Cerebellar nuclear complex (tissue), 1 donor: ENCODE measurements at regions not wholly inside any gene's neighbourhood (a gene's known extent, or its start where the extent isn't known, plus 50 kb on each side); places are given as distances from the start of the nearest gene placed in this dataset.
"Not testable (repeated sequence)": the region's sequence is repeated elsewhere in the genome, so short reads cannot be mapped to it uniquely, and the experiment has no call there.

Experiments
- DNase-seq, 2 experiments: peaks; one replicate each; lab custom pipeline; 2025; lab: John Stamatoyannopoulos, UW

- no peak for DNase-seq
Measured at GRCh38 chr5:24264547-24264946, 380.2 kb downstream of the CDH10 start.

- no peak for DNase-seq
Measured at GRCh38 chr5:24265306-24265705, 379.5 kb downstream of the CDH10 start.

- DNase-seq: no peak
Measured at GRCh38 chr5:24268482-24269056, 376.2 kb downstream of the CDH10 start.

GRCh38 chr5:24271702-24272118, 373.1 kb downstream of the CDH10 start:
- DNase-seq: not testable (repeated sequence)

- DNase-seq: no peak
Measured at GRCh38 chr5:24272741-24273140, 372.0 kb downstream of the CDH10 start.

GRCh38 chr5:24280215-24280614, 364.6 kb downstream of the CDH10 start:
- no peak for DNase-seq

- no peak for DNase-seq
Measured at GRCh38 chr5:24281818-24282217, 363.0 kb downstream of the CDH10 start.

- DNase-seq: no peak
Measured at GRCh38 chr5:24289582-24290335, 355.0 kb downstream of the CDH10 start.

- no peak for DNase-seq
Measured at GRCh38 chr5:24290536-24290935, 354.2 kb downstream of the CDH10 start.

- no peak for DNase-seq
Measured at GRCh38 chr5:24291916-24292315, 352.9 kb downstream of the CDH10 start.

- DNase-seq: no peak
Measured at GRCh38 chr5:24294333-24294732, 350.4 kb downstream of the CDH10 start.

- DNase-seq: no peak
Measured at GRCh38 chr5:24314106-24314505, 330.7 kb downstream of the CDH10 start.

- no peak for DNase-seq
Measured at GRCh38 chr5:24320643-24321042, 324.1 kb downstream of the CDH10 start.

- no peak for DNase-seq
Measured at GRCh38 chr5:24325306-24325832, 319.4 kb downstream of the CDH10 start.

- DNase-seq: no peak
Measured at GRCh38 chr5:24331531-24331930, 313.2 kb downstream of the CDH10 start.

GRCh38 chr5:24347158-24347557, 297.6 kb downstream of the CDH10 start:
- no peak for DNase-seq

GRCh38 chr5:24351285-24351684, 293.5 kb downstream of the CDH10 start:
- no peak for DNase-seq

GRCh38 chr5:24353016-24353415, 291.8 kb downstream of the CDH10 start:
- DNase-seq: no peak

- no peak for DNase-seq
Measured at GRCh38 chr5:24353611-24354010, 291.2 kb downstream of the CDH10 start.

GRCh38 chr5:24363789-24364481, 280.8 kb downstream of the CDH10 start:
- no peak for DNase-seq

GRCh38 chr5:24364711-24365110, 280.1 kb downstream of the CDH10 start:
- no peak for DNase-seq

GRCh38 chr5:24365406-24365805, 279.4 kb downstream of the CDH10 start:
- no peak for DNase-seq

- no peak for DNase-seq
Measured at GRCh38 chr5:24367216-24367615, 277.6 kb downstream of the CDH10 start.
